OCI-LY7 (cell line): ENCODE measurements at regions not wholly inside any gene's neighbourhood (a gene's known extent, or its start where the extent isn't known, plus 50 kb on each side); places are given as distances from the start of the nearest gene placed in this dataset.

Experiments
- EZH2phosphoT487 ChIP-seq: fragments of 200-600 bp; sonication (generic); IDR thresholded peaks from 2 replicates; pipeline ENCODE4 v1.6.1; 2018; ENCODE audit warnings: low read depth, borderline replicate concordance, mild to moderate bottlenecking, mixed run types, antibody characterized with exemption, low read length, moderate library complexity, mixed read lengths
- TF ChIP-seq, protein P1 (sequence below): fragments of 200-600 bp; sonication (generic); conservative IDR thresholded peaks from 2 replicates; pipeline ENCODE4 v1.5.1; 2014; ENCODE audit warnings: mild to moderate bottlenecking, antibody characterized with exemption, low read length, moderate library complexity, mixed read lengths

DNA sequence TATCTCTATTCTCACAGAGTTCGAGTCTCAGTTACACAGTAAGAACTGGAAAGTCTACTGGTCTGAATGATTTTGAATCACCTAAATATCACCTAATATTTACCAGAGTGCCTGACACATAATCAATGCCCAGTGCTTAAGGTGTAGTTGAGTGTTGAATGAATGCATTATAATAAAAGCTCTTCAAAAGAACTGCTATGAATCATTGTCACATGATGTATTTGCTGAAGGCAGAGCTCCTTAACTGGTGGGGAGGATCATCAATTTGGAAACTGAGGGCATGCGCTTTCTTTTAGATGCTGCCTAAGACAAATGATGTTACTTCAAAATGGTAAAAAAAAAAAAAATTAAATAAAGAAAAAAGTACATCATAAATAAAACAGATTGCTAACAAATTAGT is 359.4 kb upstream of the KIF2B start:
- TF ChIP-seq, protein P1, sequence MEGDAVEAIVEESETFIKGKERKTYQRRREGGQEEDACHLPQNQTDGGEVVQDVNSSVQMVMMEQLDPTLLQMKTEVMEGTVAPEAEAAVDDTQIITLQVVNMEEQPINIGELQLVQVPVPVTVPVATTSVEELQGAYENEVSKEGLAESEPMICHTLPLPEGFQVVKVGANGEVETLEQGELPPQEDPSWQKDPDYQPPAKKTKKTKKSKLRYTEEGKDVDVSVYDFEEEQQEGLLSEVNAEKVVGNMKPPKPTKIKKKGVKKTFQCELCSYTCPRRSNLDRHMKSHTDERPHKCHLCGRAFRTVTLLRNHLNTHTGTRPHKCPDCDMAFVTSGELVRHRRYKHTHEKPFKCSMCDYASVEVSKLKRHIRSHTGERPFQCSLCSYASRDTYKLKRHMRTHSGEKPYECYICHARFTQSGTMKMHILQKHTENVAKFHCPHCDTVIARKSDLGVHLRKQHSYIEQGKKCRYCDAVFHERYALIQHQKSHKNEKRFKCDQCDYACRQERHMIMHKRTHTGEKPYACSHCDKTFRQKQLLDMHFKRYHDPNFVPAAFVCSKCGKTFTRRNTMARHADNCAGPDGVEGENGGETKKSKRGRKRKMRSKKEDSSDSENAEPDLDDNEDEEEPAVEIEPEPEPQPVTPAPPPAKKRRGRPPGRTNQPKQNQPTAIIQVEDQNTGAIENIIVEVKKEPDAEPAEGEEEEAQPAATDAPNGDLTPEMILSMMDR, result no peak
- no peak for TF ChIP-seq EZH2phosphoT487
